GM23248 (cell line): ENCODE measurements at regions not wholly inside any gene's neighbourhood (a gene's known extent, or its start where the extent isn't known, plus 50 kb on each side); places are given as distances from the start of the nearest gene placed in this dataset.
A peak's percentile ranks its signal among the peaks of the same experiment; 100 is the strongest.

ENCODE experiments used
- DNase-seq: peaks from one replicate; pipeline ENCODE4 v3.0.0-alpha.2; 2015
- H2AFZ ChIP-seq: fragments of 200-600 bp; sonication (generic); 2 replicates; pipeline ENCODE4 v1.6.1; 2016; ENCODE audit warnings: antibody characterized with exemption
- H3F3A ChIP-seq: fragments of 200-600 bp; sonication (generic); 2 replicates; pipeline ENCODE4 v1.6.1; 2016; ENCODE audit warnings: mild to moderate bottlenecking, antibody characterized with exemption, mixed run types; ENCODE audit not compliant: insufficient read depth
- H3K27ac ChIP-seq: fragments of 200-600 bp; sonication (generic); 2 replicates; pipeline ENCODE4 v1.5.1; 2016; ENCODE audit warnings: mild to moderate bottlenecking
- H3K27me3 ChIP-seq: fragments of 200-600 bp; sonication (generic); replicated peaks from 2 replicates; pipeline ENCODE4 v1.6.1; 2016; ENCODE audit warnings: mild to moderate bottlenecking; ENCODE audit not compliant: insufficient read depth
- H3K36me3 ChIP-seq: fragments of 200-600 bp; sonication (generic); 2 replicates; pipeline ENCODE4 v1.6.1; 2016; ENCODE audit warnings: low read depth, mild to moderate bottlenecking
- H3K4me1 ChIP-seq: fragments of 200-600 bp; sonication (generic); 2 replicates; pipeline ENCODE4 v1.6.1; 2016; ENCODE audit warnings: mild to moderate bottlenecking; ENCODE audit not compliant: insufficient read depth
- H3K4me2 ChIP-seq: fragments of 200-600 bp; sonication (generic); one replicate; pipeline ENCODE4 v1.6.1; 2016; ENCODE audit warnings: mild to moderate bottlenecking; ENCODE audit not compliant: unreplicated experiment
- H3K4me3 ChIP-seq: fragments of 200-600 bp; sonication (generic); 2 replicates; pipeline ENCODE4 v1.5.1; 2016; ENCODE audit warnings: mild to moderate bottlenecking
- H3K79me2 ChIP-seq: fragments of 200-600 bp; sonication (generic); 2 replicates; pipeline ENCODE4 v1.6.1; 2016; ENCODE audit warnings: mild to moderate bottlenecking; ENCODE audit not compliant: insufficient read depth
- H3K9ac ChIP-seq: fragments of 200-600 bp; sonication (generic); 2 replicates; pipeline ENCODE4 v1.6.1; 2016; ENCODE audit warnings: mild to moderate bottlenecking
- H3K9me2 ChIP-seq: fragments of 200-600 bp; sonication (generic); 2 replicates; pipeline ENCODE4 v1.6.1; 2016; ENCODE audit warnings: mixed run types, mild to moderate bottlenecking, moderate library complexity; ENCODE audit not compliant: insufficient read depth
- H3K9me3 ChIP-seq: fragments of 200-600 bp; sonication (generic); one replicate; pipeline ENCODE4 v1.6.1; 2017; ENCODE audit warnings: low read depth
- H4K20me1 ChIP-seq: fragments of 200-600 bp; sonication (generic); 2 replicates; pipeline ENCODE4 v1.6.0; 2016; ENCODE audit not compliant: insufficient read depth
- EZH2 ChIP-seq: fragments of 200-600 bp; sonication (generic); IDR thresholded peaks from 2 replicates; pipeline ENCODE4 v1.6.1; 2018; ENCODE audit warnings: antibody characterized with exemption, mild to moderate bottlenecking; ENCODE audit not compliant: insufficient read depth, poor library complexity, severe bottlenecking
- EZH2phosphoT487 ChIP-seq: fragments of 200-600 bp; sonication (generic); IDR thresholded peaks from 2 replicates; pipeline ENCODE4 v1.6.1; 2018; ENCODE audit warnings: antibody characterized with exemption, moderate library complexity, mild to moderate bottlenecking, low read depth; ENCODE audit not compliant: insufficient read depth
- WGBS, 2 experiments: methylation state at CpG; one replicate each; pipeline ENCODE4 v1.1.6; 2015 to 2017; ENCODE audit warnings: low lambda C conversion rate in 2 of 2, low coverage in 1 of 2; ENCODE audit errors: missing lambda C conversion rate in 2 of 2; 5-methylcytosine and 5-hydroxymethylcytosine counted together
- in situ Hi-C: fragments of 300-500 bp; cut with MboI; formaldehyde crosslinking; loops from 2 replicates; pipeline ENCODE4 v1.15.0; 2020

GRCh38 chr3:72448858-72449257, 399.4 kb downstream of the SHQ1 start:
- in situ Hi-C loops, result no loop called here
- H4K20me1 ChIP-seq, result no peaks in the 10 kb centered on the region; the same call in 1 of the 2 replicates
- H3K9me2 ChIP-seq, result no peaks in the 10 kb centered on the region
- H3K9me3 ChIP-seq, result no peaks in the 10 kb centered on the region
- H2AFZ ChIP-seq, result no peak overlapping the region
- H3K4me3 ChIP-seq, result no peak overlapping the region
- no peak overlapping the region for H3K27ac ChIP-seq
- H3K4me2 ChIP-seq, result no peak overlapping the region
- peaks cover 15% of the 10 kb centered on the region for H3K4me1 ChIP-seq
- 75 to 84% methylated on average over 3 of the region's 3 CpGs for WGBS, 2 experiments
- no peak overlapping the region for H3K9ac ChIP-seq
- peak; percentile 27 for DNase-seq
- peaks cover 28% of the 10 kb centered on the region for H3K79me2 ChIP-seq
- peaks cover 7% of the 10 kb centered on the region; the same call in 1 of the 2 replicates for H3K27me3 ChIP-seq
- peaks cover 20% of the 10 kb centered on the region; the same call in 1 of the 2 replicates for H3F3A ChIP-seq
- H3K36me3 ChIP-seq, result no peaks in the 10 kb centered on the region
- TF ChIP-seq EZH2phosphoT487 (no peak), EZH2 (no peak)

GRCh38 chr3:72448375-72448823, 399.8 kb downstream of the SHQ1 start:
- in situ Hi-C loops, result no loop called here
- no peak overlapping the region for H3K4me2 ChIP-seq
- peaks cover 20% of the 10 kb centered on the region; the same call in 1 of the 2 replicates for H3F3A ChIP-seq
- H2AFZ ChIP-seq, result no peak overlapping the region
- H3K79me2 ChIP-seq, result peaks cover 33% of the 10 kb centered on the region
- no peak overlapping the region for H3K9ac ChIP-seq
- H4K20me1 ChIP-seq, result no peaks in the 10 kb centered on the region; the same call in 1 of the 2 replicates
- TF ChIP-seq EZH2phosphoT487 (no peak), EZH2 (no peak)
- H3K4me1 ChIP-seq, result peaks cover 15% of the 10 kb centered on the region
- no peaks in the 10 kb centered on the region for H3K36me3 ChIP-seq
- WGBS, 2 experiments, result 98% methylated on average over 8 of the region's 8 CpGs
- peaks cover 7% of the 10 kb centered on the region; the same call in 1 of the 2 replicates for H3K27me3 ChIP-seq
- no peak for DNase-seq
- H3K4me3 ChIP-seq, result no peak overlapping the region
- H3K9me3 ChIP-seq, result no peaks in the 10 kb centered on the region
- H3K27ac ChIP-seq, result no peak overlapping the region
- no peaks in the 10 kb centered on the region for H3K9me2 ChIP-seq

DNA sequence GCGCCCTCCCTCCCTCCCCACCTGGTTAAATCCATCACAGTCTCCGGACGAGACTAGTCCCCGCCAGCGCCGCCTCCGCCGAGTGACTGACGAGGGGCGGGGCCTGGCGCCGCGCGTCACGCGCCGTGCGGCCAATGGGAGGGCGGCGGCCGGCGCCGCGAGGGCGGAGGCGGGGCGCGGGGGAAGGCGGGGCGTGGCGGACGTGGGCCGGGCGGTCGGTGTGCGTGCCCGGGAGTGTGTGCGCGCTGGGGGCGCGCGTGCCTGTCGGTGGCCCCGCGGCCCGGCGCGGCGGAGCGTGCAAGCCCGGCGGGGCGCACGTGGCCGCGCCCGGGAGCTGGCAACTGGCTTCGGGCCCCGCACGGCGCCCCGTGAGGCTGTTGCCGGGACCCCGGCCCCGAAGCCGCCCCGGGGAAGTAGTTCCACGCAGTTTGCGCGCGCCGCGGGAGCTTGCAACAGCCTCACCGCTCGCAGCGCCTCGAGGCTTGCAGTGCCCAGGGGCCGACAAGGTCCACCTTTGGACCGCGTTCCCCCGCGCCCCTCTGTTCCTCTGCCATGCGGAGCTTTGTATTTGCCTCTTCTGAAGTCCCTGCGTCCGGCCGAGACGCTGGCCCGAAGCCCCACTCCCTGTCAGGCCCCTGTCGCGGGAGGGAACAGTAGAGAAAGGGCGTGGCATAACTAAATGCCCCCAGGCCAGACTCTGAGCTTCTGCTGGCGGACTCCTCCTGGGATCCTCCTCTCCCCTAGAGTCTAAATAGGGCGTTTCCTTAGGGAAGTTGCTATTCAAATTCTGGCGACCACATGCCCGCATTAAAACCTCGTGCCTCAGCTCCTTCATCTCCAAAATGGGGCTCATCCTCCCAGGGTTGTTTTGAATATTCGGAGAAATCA, 400.9 kb downstream of the SHQ1 start:
- H3K4me1 ChIP-seq, result peaks cover 15% of the 10 kb centered on the region
- DNase-seq, result peak; percentile 97
- peaks cover 20% of the 10 kb centered on the region; the same call in 1 of the 2 replicates for H3F3A ChIP-seq
- H3K27ac ChIP-seq, result peak overlapping the region; percentile 54; the same call in 1 of the 2 replicates
- no peaks in the 10 kb centered on the region for H3K9me2 ChIP-seq
- H2AFZ ChIP-seq, result peak overlapping the region; percentile 78
- peaks cover 5% of the 10 kb centered on the region; the same call in 1 of the 2 replicates for H3K27me3 ChIP-seq
- H3K9ac ChIP-seq, result peak overlapping the region; percentile 84
- no peak for TF ChIP-seq EZH2
- no peak for TF ChIP-seq EZH2phosphoT487
- no peaks in the 10 kb centered on the region for H3K36me3 ChIP-seq
- no peaks in the 10 kb centered on the region for H3K9me3 ChIP-seq
- peak overlapping the region; percentile 95 for H3K4me3 ChIP-seq
- peak overlapping the region; percentile 53 for H3K4me2 ChIP-seq
- in situ Hi-C loops, result no loop called here
- WGBS, 2 experiments, result 28 to 34% methylated on average over 31 to 51 of the region's 97 CpGs
- H3K79me2 ChIP-seq, result peaks cover 44% of the 10 kb centered on the region
- H4K20me1 ChIP-seq, result peaks cover 6% of the 10 kb centered on the region

DNA sequence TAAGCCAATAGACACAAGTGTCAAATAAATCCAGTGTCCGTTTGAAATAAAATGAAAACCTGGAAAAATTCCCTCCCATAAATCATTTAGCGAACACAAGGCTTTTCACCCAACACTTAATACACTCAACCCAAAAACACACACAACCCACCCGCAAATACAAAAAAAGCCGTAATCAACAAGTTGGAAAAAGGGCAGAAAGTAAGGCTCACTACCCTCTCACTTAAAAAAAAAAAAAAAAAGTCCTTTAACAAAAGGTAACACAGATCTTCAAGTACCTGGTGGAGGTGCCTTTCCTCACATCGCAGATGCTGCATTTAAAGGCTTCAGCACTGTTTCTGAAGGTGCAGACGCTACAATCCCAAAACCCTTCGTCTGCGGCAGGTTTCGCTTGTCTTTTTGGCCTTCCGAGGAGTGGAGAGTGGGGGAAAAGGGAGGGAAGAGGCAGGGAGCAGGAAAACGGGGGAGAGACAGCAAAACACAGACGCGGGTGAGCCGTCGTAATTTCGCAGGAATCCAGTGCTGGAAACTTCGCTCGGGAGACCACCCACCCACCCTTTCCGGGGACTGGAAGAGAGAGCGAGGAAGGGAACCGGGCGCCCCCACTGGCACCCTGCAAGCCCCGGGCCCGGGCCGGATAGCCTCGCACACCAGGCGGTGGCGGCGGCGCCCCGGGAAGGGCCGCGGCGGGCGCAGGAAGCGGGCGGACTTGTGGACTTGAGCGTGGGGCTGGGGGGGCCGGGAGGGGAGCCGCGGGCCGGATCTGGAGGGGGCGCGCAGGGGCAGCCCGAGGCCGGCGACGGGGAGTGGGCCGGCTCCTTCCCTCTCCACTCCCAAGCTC, 401.8 kb downstream of the SHQ1 start, which contains the start of gene RYBP:
Gene RYBP, minus strand, starts transcription at position 404 of the 841 bp plus-strand sequence.
- peak within 1 kb of the TSS; percentile 95 for H3K4me3 ChIP-seq
- H3K4me2 ChIP-seq, result peak within 1 kb of the TSS; percentile 99
- no peaks in the 10 kb centered on the region for H3K9me2 ChIP-seq
- in situ Hi-C loops, result no loop called here
- WGBS, 2 experiments, result 1 to 2% methylated on average over 30 to 45 of the region's 49 CpGs
- H4K20me1 ChIP-seq, result peaks cover 13% of the 10 kb centered on the region
- DNase-seq, result peak; percentile 54
- peaks cover 22% of the 10 kb centered on the region for H3K4me1 ChIP-seq
- no peaks in the 10 kb centered on the region for H3K36me3 ChIP-seq
- peaks cover 20% of the 10 kb centered on the region; the same call in 1 of the 2 replicates for H3F3A ChIP-seq
- H3K9me3 ChIP-seq, result no peaks in the 10 kb centered on the region
- no peaks in the 10 kb centered on the region; the same call in 1 of the 2 replicates for H3K27me3 ChIP-seq
- H3K9ac ChIP-seq, result peak within 1 kb of the TSS; percentile 84
- peaks cover 53% of the 10 kb centered on the region for H3K79me2 ChIP-seq
- TF ChIP-seq EZH2phosphoT487, result no peak
- TF ChIP-seq EZH2, result no peak
- peak within 1 kb of the TSS; percentile 78 for H2AFZ ChIP-seq
- peak within 1 kb of the TSS; percentile 54 for H3K27ac ChIP-seq
